OCI-LY1 (cell line): ENCODE measurements at regions not wholly inside any gene's neighbourhood (a gene's known extent, or its start where the extent isn't known, plus 50 kb on each side); places are given as distances from the start of the nearest gene placed in this dataset.

Experiments
- H2AFZ ChIP-seq: fragments of 200-600 bp; sonication (generic), shearing (Covaris generic); 2 replicates; pipeline ENCODE4 v1.6.0; 2014; ENCODE audit warnings: antibody characterized with exemption, mild to moderate bottlenecking, low read length
- H3F3A ChIP-seq: fragments of 200-600 bp; sonication (generic), shearing (Covaris generic); 2 replicates; pipeline ENCODE4 v1.6.0; 2014; ENCODE audit warnings: mild to moderate bottlenecking, antibody characterized with exemption, low read length, moderate library complexity; ENCODE audit not compliant: insufficient read depth
- H3K27ac ChIP-seq: fragments of 200-600 bp; sonication (generic); 2 replicates; pipeline ENCODE4 v1.5.1; 2014; ENCODE audit warnings: low read length, mixed run types, mild to moderate bottlenecking, low read depth; ENCODE audit not compliant: poor library complexity, severe bottlenecking
- H3K27me3 ChIP-seq: fragments of 200-600 bp; sonication (generic); 2 replicates; pipeline ENCODE4 v1.6.0; 2014; ENCODE audit warnings: antibody characterized with exemption, mild to moderate bottlenecking, low read length, moderate library complexity; ENCODE audit not compliant: insufficient read depth
- H3K36me3 ChIP-seq: fragments of 200-600 bp; sonication (generic); 2 replicates; pipeline ENCODE4 v1.6.1; 2014; ENCODE audit warnings: mild to moderate bottlenecking, antibody characterized with exemption, low read length, moderate library complexity, mixed read lengths; ENCODE audit not compliant: insufficient read depth
- H3K4me1 ChIP-seq: fragments of 200-600 bp; sonication (generic); 2 replicates; pipeline ENCODE4 v1.5.1; 2014; ENCODE audit warnings: mild to moderate bottlenecking, low read length, moderate library complexity; ENCODE audit not compliant: insufficient read depth, severe bottlenecking
- H3K4me2 ChIP-seq: fragments of 200-600 bp; sonication (generic), shearing (Covaris generic); 2 replicates; pipeline ENCODE4 v1.6.1; 2014; ENCODE audit warnings: low read length
- H3K4me3 ChIP-seq: fragments of 200-600 bp; sonication (generic); 2 replicates; pipeline ENCODE4 v1.5.1; 2014; ENCODE audit warnings: low read length, low read depth, mild to moderate bottlenecking, mixed read lengths; ENCODE audit not compliant: poor library complexity, severe bottlenecking
- H3K79me2 ChIP-seq: fragments of 200-600 bp; shearing (Covaris generic); 2 replicates; pipeline ENCODE4 v1.6.1; 2016; ENCODE audit warnings: mixed run types, low read length, mixed read lengths; ENCODE audit not compliant: insufficient read depth
- H3K9ac ChIP-seq: fragments of 200-600 bp; sonication (generic), shearing (Covaris generic); 2 replicates; pipeline ENCODE4 v1.6.1; 2014; ENCODE audit warnings: mild to moderate bottlenecking, low read length, mixed read lengths
- H3K9me2 ChIP-seq: fragments of 200-600 bp; sonication (generic), shearing (Covaris generic); 2 replicates; pipeline ENCODE4 v1.6.1; 2014; ENCODE audit warnings: low read depth, mild to moderate bottlenecking, low read length, mixed read lengths
- H3K9me3 ChIP-seq: fragments of 200-600 bp; shearing (Covaris generic); 2 replicates; pipeline ENCODE4 v1.6.1; 2014; ENCODE audit warnings: low read length, mixed read lengths
- H4K20me1 ChIP-seq: fragments of 200-600 bp; sonication (generic), shearing (Covaris generic); 2 replicates; pipeline ENCODE4 v1.6.0; 2016; ENCODE audit warnings: mild to moderate bottlenecking, low read length; ENCODE audit not compliant: insufficient read depth
- EZH2 ChIP-seq: fragments of 200-600 bp; sonication (generic), shearing (Covaris generic); IDR thresholded peaks from 2 replicates; pipeline ENCODE4 v1.8.0; 2017; ENCODE audit warnings: borderline replicate concordance, mixed run types, mild to moderate bottlenecking, antibody characterized with exemption, low read length, moderate library complexity, mixed read lengths
- TF ChIP-seq, protein P1 (sequence below): fragments of 200-600 bp; sonication (generic), shearing (Covaris generic); IDR thresholded peaks from 2 replicates; pipeline ENCODE4 v1.5.1; 2017; ENCODE audit warnings: mild to moderate bottlenecking, antibody characterized with exemption, low read length, moderate library complexity, mixed read lengths

DNA sequence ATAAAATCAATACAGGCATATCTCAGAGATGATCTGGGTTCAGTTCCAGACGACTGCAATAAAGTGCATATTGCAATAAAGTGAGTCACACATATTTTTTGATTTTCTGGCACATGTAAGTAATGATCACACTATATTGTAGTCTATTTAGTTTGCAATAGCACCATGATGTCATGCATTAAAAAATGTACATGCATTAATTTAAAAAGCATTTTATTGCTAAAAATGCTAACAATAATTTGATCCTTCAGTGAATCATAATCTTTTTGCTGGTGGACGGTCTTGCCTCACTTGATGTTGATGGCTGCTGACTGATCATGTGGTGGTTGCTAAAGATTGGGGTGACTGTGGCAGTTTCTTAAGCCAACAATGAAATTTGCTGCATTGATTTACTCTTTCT lies 511.1 kb downstream of the OTOL1 start:
- TF ChIP-seq, protein P1, sequence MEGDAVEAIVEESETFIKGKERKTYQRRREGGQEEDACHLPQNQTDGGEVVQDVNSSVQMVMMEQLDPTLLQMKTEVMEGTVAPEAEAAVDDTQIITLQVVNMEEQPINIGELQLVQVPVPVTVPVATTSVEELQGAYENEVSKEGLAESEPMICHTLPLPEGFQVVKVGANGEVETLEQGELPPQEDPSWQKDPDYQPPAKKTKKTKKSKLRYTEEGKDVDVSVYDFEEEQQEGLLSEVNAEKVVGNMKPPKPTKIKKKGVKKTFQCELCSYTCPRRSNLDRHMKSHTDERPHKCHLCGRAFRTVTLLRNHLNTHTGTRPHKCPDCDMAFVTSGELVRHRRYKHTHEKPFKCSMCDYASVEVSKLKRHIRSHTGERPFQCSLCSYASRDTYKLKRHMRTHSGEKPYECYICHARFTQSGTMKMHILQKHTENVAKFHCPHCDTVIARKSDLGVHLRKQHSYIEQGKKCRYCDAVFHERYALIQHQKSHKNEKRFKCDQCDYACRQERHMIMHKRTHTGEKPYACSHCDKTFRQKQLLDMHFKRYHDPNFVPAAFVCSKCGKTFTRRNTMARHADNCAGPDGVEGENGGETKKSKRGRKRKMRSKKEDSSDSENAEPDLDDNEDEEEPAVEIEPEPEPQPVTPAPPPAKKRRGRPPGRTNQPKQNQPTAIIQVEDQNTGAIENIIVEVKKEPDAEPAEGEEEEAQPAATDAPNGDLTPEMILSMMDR, result no peak
- no peak for TF ChIP-seq EZH2
- H3K36me3 ChIP-seq, result no peaks in the 10 kb centered on the region
- H4K20me1 ChIP-seq, result no peaks in the 10 kb centered on the region
- peaks cover 4% of the 10 kb centered on the region for H3K4me1 ChIP-seq
- no peak overlapping the region for H3K27ac ChIP-seq
- no peak overlapping the region for H3K9ac ChIP-seq
- no peaks in the 10 kb centered on the region; the same call in 1 of the 2 replicates for H3F3A ChIP-seq
- no peaks in the 10 kb centered on the region for H3K79me2 ChIP-seq
- H2AFZ ChIP-seq, result no peak overlapping the region
- H3K4me3 ChIP-seq, result no peak overlapping the region
- no peaks in the 10 kb centered on the region for H3K27me3 ChIP-seq
- no peak overlapping the region for H3K4me2 ChIP-seq
- H3K9me2 ChIP-seq, result no peaks in the 10 kb centered on the region; the same call in 1 of the 2 replicates
- no peaks in the 10 kb centered on the region for H3K9me3 ChIP-seq

DNA sequence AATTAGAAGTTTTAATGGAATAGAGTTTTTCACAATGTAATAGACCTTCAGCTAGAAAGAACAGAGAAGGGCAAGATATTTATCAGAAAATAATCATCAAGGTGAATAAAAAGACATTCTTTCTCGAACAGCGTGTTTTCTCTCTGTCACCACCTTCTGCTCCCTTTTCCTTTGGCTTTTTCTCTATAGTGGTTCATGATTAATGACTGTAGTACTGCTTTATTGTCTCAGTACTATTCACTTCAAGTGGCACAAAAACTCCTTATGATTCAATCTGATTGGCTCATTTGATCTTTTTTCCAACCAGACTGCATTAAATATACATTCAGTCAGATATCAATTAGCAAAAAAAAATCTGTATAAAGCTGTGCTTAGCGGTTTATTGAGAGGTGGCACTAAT lies 516.0 kb downstream of the OTOL1 start:
- Histone ChIP-seq H3K9ac (no peak overlapping the region), H4K20me1 (no peaks in the 10 kb centered on the region), H3K36me3 (no peaks in the 10 kb centered on the region), H2AFZ (no peak overlapping the region), H3K9me3 (no peaks in the 10 kb centered on the region), H3K27me3 (no peaks in the 10 kb centered on the region), H3K4me1 (no peaks in the 10 kb centered on the region), H3K9me2 (no peaks in the 10 kb centered on the region), H3K4me2 (no peak overlapping the region), H3F3A (no peaks in the 10 kb centered on the region), H3K79me2 (no peaks in the 10 kb centered on the region), H3K27ac (no peak overlapping the region), H3K4me3 (no peak overlapping the region)
- TF ChIP-seq EZH2, result no peak
- TF ChIP-seq, protein P1, result no peak

DNA sequence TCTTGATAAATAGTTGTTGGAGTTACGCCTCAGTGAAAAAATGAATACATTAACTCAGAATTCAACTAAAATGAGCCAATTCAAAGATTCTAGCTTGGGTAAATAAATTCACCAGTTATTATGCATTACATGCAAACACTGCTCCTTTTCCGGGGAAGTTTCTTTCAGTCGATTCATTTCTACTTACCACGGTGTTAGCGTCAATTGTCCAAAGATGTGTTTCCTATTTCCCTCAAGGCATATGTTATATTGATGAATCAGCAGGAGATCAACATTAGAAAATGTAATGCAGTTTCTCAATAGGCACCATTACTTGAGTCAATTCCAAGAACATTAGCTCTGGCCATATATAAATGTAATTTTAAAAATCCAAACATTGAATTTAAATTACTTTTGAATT lies 517.7 kb downstream of the OTOL1 start:
- Histone ChIP-seq H3K9me2 (no peaks in the 10 kb centered on the region), H3K4me2 (no peak overlapping the region), H3K4me3 (no peak overlapping the region), H3K27ac (no peak overlapping the region), H3K9ac (no peak overlapping the region), H3K4me1 (no peaks in the 10 kb centered on the region), H3K79me2 (no peaks in the 10 kb centered on the region), H4K20me1 (no peaks in the 10 kb centered on the region), H3K36me3 (no peaks in the 10 kb centered on the region), H3K9me3 (no peaks in the 10 kb centered on the region), H2AFZ (no peak overlapping the region), H3K27me3 (no peaks in the 10 kb centered on the region), H3F3A (no peaks in the 10 kb centered on the region)
- TF ChIP-seq, protein P1, result no peak
- no peak for TF ChIP-seq EZH2
